Kidney (tissue), 13 donors: ENCODE measurements at regions not wholly inside any gene's neighbourhood (a gene's known extent, or its start where the extent isn't known, plus 50 kb on each side); places are given as distances from the start of the nearest gene placed in this dataset.

Experiments
- DNase-seq, 5 donors: peaks; one replicate each; pipeline ENCODE4 v3.0.0-alpha.2; 2013 to 2020
- FAIRE-seq: peaks from 2 replicates; lab custom pipeline; 2012; peaks lifted over from hg19 to GRCh38; lab: Jason Lieb, UNC
- H3K27ac ChIP-seq, 2 donors: one replicate each; pipeline ENCODE4 v1.7.0; 2013; ENCODE audit warnings: low read depth in 2 of 2, low read length in 2 of 2, inconsistent platforms in 1 of 2
- H3K27me3 ChIP-seq: one replicate; pipeline ENCODE4 v1.7.1; 2013; ENCODE audit warnings: low read length, inconsistent platforms; ENCODE audit not compliant: control insufficient read depth, insufficient read depth
- H3K36me3 ChIP-seq, 3 donors: one replicate each; pipeline versions ENCODE4 v1.7.0 to v1.7.1; 2013; ENCODE audit warnings: low read length in 3 of 3, control low read depth in 1 of 3, inconsistent platforms in 1 of 3; ENCODE audit not compliant: insufficient read depth in 3 of 3, control insufficient read depth in 2 of 3
- H3K4me1 ChIP-seq, 3 donors: one replicate each; pipeline versions ENCODE4 v1.7.0 to v1.7.1; 2013; ENCODE audit warnings: low read length in 3 of 3, inconsistent platforms in 1 of 3, low read depth in 1 of 3; ENCODE audit not compliant: control insufficient read depth in 2 of 3, insufficient read depth in 2 of 3
- H3K4me3 ChIP-seq, 3 donors: one replicate each; pipeline versions ENCODE4 v1.7.0 to v1.8.1; 2013; ENCODE audit warnings: low read length in 3 of 3, control low read depth in 1 of 3, inconsistent platforms in 1 of 3
- H3K9ac ChIP-seq, 3 donors: one replicate each; pipeline versions ENCODE4 v1.7.0 to v1.7.1; 2013; ENCODE audit warnings: low read length in 3 of 3, control low read depth in 1 of 3, inconsistent platforms in 1 of 3
- H3K9me3 ChIP-seq, 3 donors: one replicate each; pipeline versions ENCODE4 v1.7.0 to v1.7.1; 2013; ENCODE audit warnings: low read length in 3 of 3, control low read depth in 1 of 3, inconsistent platforms in 1 of 3; ENCODE audit not compliant: control insufficient read depth in 2 of 3, insufficient read depth in 1 of 3
- CTCF ChIP-seq: IDR thresholded peaks from 3 replicates; pipeline ENCODE4 v1.5.1; 2012; ENCODE audit warnings: mild to moderate bottlenecking, moderate library complexity, borderline replicate concordance; ENCODE audit not compliant: insufficient read depth; ENCODE audit errors: extremely low read depth
- intact Hi-C: fragments of 100-400 bp; cut with DNase I; formaldehyde crosslinking; loops from one replicate; pipeline ENCODE4 v1.11.1; 2022
- donor health status: control.
- donor health status: control.
- donor health status: control.
- donor health status: control.
- donor health status: control.
- donor health status: DM: yes; HTN: yes; CAD: no.
- donor health status: Normal renal cell carcinoma (clear cell type).

GRCh38 chr18:78865771-78866310 lies 113.8 kb upstream of the SALL3 start:
- TF ChIP-seq CTCF: no peak

GRCh38 chr18:78867131-78867530 lies 112.5 kb upstream of the SALL3 start:
- Histone ChIP-seq H3K9ac (no peak overlapping the region), H3K9me3 (no peaks in the 10 kb centered on the region), H3K4me3 (no peak overlapping the region), H3K4me1 (no peaks in the 10 kb centered on the region), H3K27ac (no peak overlapping the region), H3K36me3 (no peaks in the 10 kb centered on the region), H3K27me3 (peaks cover 2% of the 10 kb centered on the region)
- DNase-seq (peak in 1 of 5 donors; percentile 55), FAIRE-seq (no peak)
- TF ChIP-seq CTCF: no peak
- intact Hi-C loops: no loop called here

More at GRCh38 chr18:78865771-78866310, 113.8 kb upstream of the SALL3 start:
- no peak overlapping the region for H3K27ac ChIP-seq
- H3K9ac ChIP-seq: no peak overlapping the region
- intact Hi-C loops: no loop called here
- peaks cover 2% of the 10 kb centered on the region for H3K27me3 ChIP-seq
- H3K4me1 ChIP-seq: no peaks in the 10 kb centered on the region
- FAIRE-seq: no peak
- no peaks in the 10 kb centered on the region for H3K36me3 ChIP-seq
- no peak overlapping the region for H3K4me3 ChIP-seq
- peak in 1 of 5 donors; percentile 54 for DNase-seq
- no peaks in the 10 kb centered on the region for H3K9me3 ChIP-seq

GRCh38 chr18:78868330-78869316 lies 111.0 kb upstream of the SALL3 start:
- TF ChIP-seq CTCF: no peak
- no peak overlapping the region for H3K27ac ChIP-seq
- FAIRE-seq (no peak), DNase-seq (no peak)
- H3K4me1 ChIP-seq: no peaks in the 10 kb centered on the region
- no peak overlapping the region for H3K9ac ChIP-seq
- no peak overlapping the region for H3K4me3 ChIP-seq
- H3K9me3 ChIP-seq: no peaks in the 10 kb centered on the region
- H3K36me3 ChIP-seq: no peaks in the 10 kb centered on the region
- peaks cover 2% of the 10 kb centered on the region for H3K27me3 ChIP-seq
- intact Hi-C loops: no loop called here
